Panc1 (cell line): ENCODE measurements at regions not wholly inside any gene's neighbourhood (a gene's known extent, or its start where the extent isn't known, plus 50 kb on each side); places are given as distances from the start of the nearest gene placed in this dataset.

Experiments used
- ATAC-seq: fragments of 200-7000 bp; cut with Tn5 transposase; 2 replicates; pipeline ENCODE4 v1.9.1; 2020; ENCODE audit warnings: mild to moderate bottlenecking, moderate library complexity
- BruUV-seq: library from RNA; stranded (reverse); fragments of 400-500 nt; replicated peaks from 2 replicates; lab custom pipeline; 2021; lab: Mats Ljungman, UMichigan
- CTCF ChIA-PET: fragments of 300-600 bp; sonication (Branson Sonifier 250); formaldehyde crosslinking; loops from one replicate; lab custom pipeline; 2022; ENCODE audit warnings: antibody characterized with exemption; lab: Charles Lee
- POLR2A ChIA-PET: fragments of 300-600 bp; sonication (Branson Sonifier 250); formaldehyde crosslinking; loops from one replicate; lab custom pipeline; 2022; ENCODE audit warnings: antibody characterized with exemption; lab: Charles Lee
- DNase-seq: peaks from one replicate; pipeline ENCODE4 v3.0.0-alpha.2; 2010; ENCODE audit warnings: low read depth, low spot score
- H3K27ac ChIP-seq: 2 replicates; pipeline ENCODE4 v1.5.1; 2011; ENCODE audit warnings: mild to moderate bottlenecking, low read length, inconsistent platforms
- H3K27me3 ChIP-seq: fragments of 200-500 bp; sonication (Bioruptor generic); 2 replicates; pipeline ENCODE4 v1.6.0; 2014; ENCODE audit warnings: low read length, inconsistent platforms; ENCODE audit not compliant: control insufficient read depth, insufficient read depth
- H3K36me3 ChIP-seq: fragments of 200-500 bp; sonication (Bioruptor generic); 2 replicates; pipeline ENCODE4 v1.5.1; 2014; ENCODE audit warnings: inconsistent platforms, mild to moderate bottlenecking, low read length, moderate library complexity; ENCODE audit not compliant: control insufficient read depth, insufficient read depth
- H3K4me1 ChIP-seq: 2 replicates; pipeline ENCODE4 v1.5.1; 2011; ENCODE audit warnings: inconsistent platforms, mild to moderate bottlenecking, low read length, moderate library complexity; ENCODE audit not compliant: control insufficient read depth, insufficient read depth
- H3K4me3 ChIP-seq, 2 experiments: 2 replicates each; pipeline ENCODE4 v1.5.1; 2011 to 2012; ENCODE audit warnings: low read depth in 2 of 2, low read length in 2 of 2, mild to moderate bottlenecking in 2 of 2, inconsistent platforms in 1 of 2, moderate library complexity in 1 of 2
- H3K9me3 ChIP-seq: fragments of 200-500 bp; sonication (Bioruptor generic); 2 replicates; pipeline ENCODE4 v1.5.1; 2014; ENCODE audit warnings: low read depth, mild to moderate bottlenecking, inconsistent platforms, low read length, moderate library complexity; ENCODE audit not compliant: control insufficient read depth, insufficient read depth
- CTCF ChIP-seq: fragments of 450-650 bp; IDR thresholded peaks from 2 replicates; pipeline ENCODE4 v1.5.1; 2017; ENCODE audit warnings: mild to moderate bottlenecking
- POLR2AphosphoS5 ChIP-seq: IDR thresholded peaks from 2 replicates; pipeline ENCODE4 v1.6.1; 2012; ENCODE audit warnings: mild to moderate bottlenecking, low read depth, low read length, moderate library complexity
- REST ChIP-seq, 2 experiments: IDR thresholded peaks; 2 replicates each; pipeline ENCODE4 v1.6.1; 2011 to 2012; ENCODE audit warnings: low read depth in 2 of 2, control low read depth in 1 of 2, low read length in 1 of 2, mild to moderate bottlenecking in 1 of 2, moderate library complexity in 1 of 2; ENCODE audit not compliant: insufficient read depth in 1 of 2
- SIN3A ChIP-seq: IDR thresholded peaks from 2 replicates; pipeline ENCODE4 v1.6.1; 2012; ENCODE audit warnings: low read depth, mild to moderate bottlenecking, low read length, moderate library complexity, borderline replicate concordance; ENCODE audit not compliant: insufficient read depth
- TCF7L2 ChIP-seq: IDR thresholded peaks from 2 replicates; pipeline ENCODE4 v1.6.1; 2011; ENCODE audit warnings: mild to moderate bottlenecking, low read depth, low read length, inconsistent platforms
- in situ Hi-C: cut with HindIII; loops from 2 replicates; pipeline ENCODE4 v1.10.0; 2016; ENCODE audit warnings: low sequenced_read_pairs, low pct_unique_long_range_greater_than_20kb
- intact Hi-C: fragments of 100-400 bp; cut with micrococcal nuclease; formaldehyde crosslinking; loops from one replicate; pipeline ENCODE4 v1.10.0; 2022; ENCODE audit not compliant: unreplicated experiment

GRCh38 chrX:38930474-38930873 is 129.2 kb downstream of the MID1IP1 start:
- no peaks in the 10 kb centered on the region for H3K27me3 ChIP-seq
- in situ Hi-C loops (no loop called here), intact Hi-C loops (no loop called here)
- no peaks in the 10 kb centered on the region for H3K4me1 ChIP-seq
- H3K36me3 ChIP-seq: no peaks in the 10 kb centered on the region
- no peak for ATAC-seq
- H3K4me3 ChIP-seq: no peak overlapping the region
- no peak overlapping the region for H3K27ac ChIP-seq
- no peak for DNase-seq
- ChIA-PET POLR2A (no interaction called here), CTCF (no interaction called here)
- no peaks in the 10 kb centered on the region for H3K9me3 ChIP-seq
- BruUV-seq: no TSS peak
- TF ChIP-seq CTCF: no peak
- TF ChIP-seq POLR2AphosphoS5: no peak
- no peak for TF ChIP-seq REST (IDR thresholded peaks at IDR 0.05; ENCODE audit: insufficient read depth in 1 of 2, low read depth in 2 of 2, low read length in 1 of 2)
- no peak for TF ChIP-seq SIN3A
- no peak for TF ChIP-seq TCF7L2

- H3K4me3 ChIP-seq: no peak overlapping the region
- no peaks in the 10 kb centered on the region for H3K27me3 ChIP-seq
- no TSS peak for BruUV-seq
- POLR2A ChIA-PET: no interaction called here
- H3K36me3 ChIP-seq: no peaks in the 10 kb centered on the region
- in situ Hi-C loops: no loop called here
- DNase-seq (no peak), ATAC-seq (no peak)
- intact Hi-C loops: no loop called here
- H3K9me3 ChIP-seq: no peaks in the 10 kb centered on the region
- no peaks in the 10 kb centered on the region for H3K4me1 ChIP-seq
- CTCF ChIA-PET: no interaction called here
- TF ChIP-seq REST (IDR thresholded peaks at IDR 0.05; ENCODE audit: insufficient read depth in 1 of 2, low read depth in 2 of 2, low read length in 1 of 2) (no peak), CTCF (no peak), TCF7L2 (no peak), SIN3A (no peak), POLR2AphosphoS5 (no peak)
- no peak overlapping the region for H3K27ac ChIP-seq
These were observed 134.3 kb downstream of the MID1IP1 start for GRCh38 chrX:38935561-38935960.
